CD4-positive, alpha-beta T cell (primary cell): ENCODE measurements at regions not wholly inside any gene's neighbourhood (a gene's known extent, or its start where the extent isn't known, plus 50 kb on each side); places are given as distances from the start of the nearest gene placed in this dataset.

Source experiments
- ATAC-seq: fragments of 200-7000 bp; cut with Tn5 transposase; one replicate; pipeline ENCODE4 v1.10.0; 2022; ENCODE audit warnings: mild to moderate bottlenecking; ENCODE audit not compliant: poor library complexity
- CTCF ChIA-PET: fragments of 350-600 bp; sonication (Branson Sonifier 250); formaldehyde crosslinking; loops from one replicate; lab custom pipeline; 2021; ENCODE audit warnings: antibody characterized with exemption, inconsistent platforms; lab: Charles Lee
- POLR2A ChIA-PET: fragments of 350-600 bp; sonication (Branson Sonifier 250); formaldehyde crosslinking; loops from one replicate; lab custom pipeline; 2021; ENCODE audit warnings: antibody characterized with exemption, inconsistent platforms; lab: Charles Lee
- DNase-seq, 14 experiments: peaks; one replicate each; pipeline ENCODE4 v3.0.0-alpha.2; 2013 to 2020; ENCODE audit warnings: mixed read lengths in 2 of 14
- H3K27ac ChIP-seq, 2 donors: one replicate each; pipeline versions ENCODE4 v1.5.1 to v1.7.0; 2013; ENCODE audit warnings: low read length in 2 of 2, low read depth in 1 of 2, mild to moderate bottlenecking in 1 of 2
- H3K27me3 ChIP-seq, 2 experiments: 1 replicate in 1 of 2; 2 replicates in 1 of 2; pipeline versions ENCODE4 v1.6.1 to v1.7.0; 2013; ENCODE audit warnings: low read length in 2 of 2, control low read depth in 1 of 2, mild to moderate bottlenecking in 1 of 2, moderate library complexity in 1 of 2; ENCODE audit not compliant: insufficient read depth in 2 of 2, control insufficient read depth in 1 of 2
- H3K36me3 ChIP-seq: one replicate; pipeline ENCODE4 v1.6.1; 2013; ENCODE audit warnings: low read length, control low read depth; ENCODE audit not compliant: insufficient read depth
- H3K4me1 ChIP-seq: one replicate; pipeline ENCODE4 v1.6.1; 2013; ENCODE audit warnings: low read length, control low read depth; ENCODE audit not compliant: insufficient read depth
- H3K4me3 ChIP-seq: one replicate; pipeline ENCODE4 v1.5.1; 2013; ENCODE audit warnings: mild to moderate bottlenecking, low read length, moderate library complexity
- H3K9me3 ChIP-seq, 2 experiments: 1 replicate in 1 of 2; 2 replicates in 1 of 2; pipeline versions ENCODE4 v1.6.1 to v1.7.0; 2013; ENCODE audit warnings: low read length in 2 of 2, mild to moderate bottlenecking in 2 of 2, control low read depth in 1 of 2, moderate library complexity in 1 of 2; ENCODE audit not compliant: control insufficient read depth in 1 of 2, insufficient read depth in 1 of 2
- H3K27ac Mint-ChIP-seq: one replicate; pipeline ENCODE4 v1.8.0; 2020; ENCODE audit warnings: mixed read lengths
- H3K27me3 Mint-ChIP-seq: one replicate; pipeline ENCODE4 v1.8.0; 2021; ENCODE audit warnings: mixed read lengths
- H3K36me3 Mint-ChIP-seq: one replicate; pipeline ENCODE4 v1.8.0; 2021; ENCODE audit warnings: low read depth, mixed read lengths
- H3K4me1 Mint-ChIP-seq: one replicate; pipeline ENCODE4 v1.8.0; 2021; ENCODE audit warnings: low read depth, mixed read lengths
- H3K4me3 Mint-ChIP-seq: one replicate; pipeline ENCODE4 v1.8.0; 2020; ENCODE audit warnings: mild to moderate bottlenecking, mixed read lengths
- H3K9me3 Mint-ChIP-seq: one replicate; pipeline ENCODE4 v1.8.0; 2020; ENCODE audit warnings: mixed read lengths
- intact Hi-C, 2 experiments: fragments of 100-400 bp; cut with DNase I in 1 of 2; cut with micrococcal nuclease in 1 of 2; formaldehyde crosslinking; loops; one replicate each; pipeline versions ENCODE4 v1.15.1 to v1.9.0; 2023 to 2025; cut with DNase I, micrococcal nuclease
- TF ChIP-seq, protein P1 (sequence below): fragments of 200-600 bp; IDR thresholded peaks from one replicate; pipeline ENCODE4 v1.8.0; 2022; ENCODE audit warnings: antibody characterized with exemption, mild to moderate bottlenecking

- H3K9me3 ChIP-seq = peaks cover 0 to 7% of the 10 kb centered on the region in 2 experiments
- no peaks in the 10 kb centered on the region for H3K36me3 ChIP-seq
- H3K4me3 ChIP-seq = no peak overlapping the region
- no peaks in the 10 kb centered on the region for H3K27me3 ChIP-seq
- H3K9me3 Mint-ChIP-seq = no peaks in the 10 kb centered on the region
- DNase-seq (peak in 2 of 14 experiments; percentile 27 to 40), ATAC-seq (no peak)
- peaks cover 9% of the 10 kb centered on the region for H3K36me3 Mint-ChIP-seq
- peaks cover 52% of the 10 kb centered on the region for H3K4me1 ChIP-seq
- TF ChIP-seq, protein P1, sequence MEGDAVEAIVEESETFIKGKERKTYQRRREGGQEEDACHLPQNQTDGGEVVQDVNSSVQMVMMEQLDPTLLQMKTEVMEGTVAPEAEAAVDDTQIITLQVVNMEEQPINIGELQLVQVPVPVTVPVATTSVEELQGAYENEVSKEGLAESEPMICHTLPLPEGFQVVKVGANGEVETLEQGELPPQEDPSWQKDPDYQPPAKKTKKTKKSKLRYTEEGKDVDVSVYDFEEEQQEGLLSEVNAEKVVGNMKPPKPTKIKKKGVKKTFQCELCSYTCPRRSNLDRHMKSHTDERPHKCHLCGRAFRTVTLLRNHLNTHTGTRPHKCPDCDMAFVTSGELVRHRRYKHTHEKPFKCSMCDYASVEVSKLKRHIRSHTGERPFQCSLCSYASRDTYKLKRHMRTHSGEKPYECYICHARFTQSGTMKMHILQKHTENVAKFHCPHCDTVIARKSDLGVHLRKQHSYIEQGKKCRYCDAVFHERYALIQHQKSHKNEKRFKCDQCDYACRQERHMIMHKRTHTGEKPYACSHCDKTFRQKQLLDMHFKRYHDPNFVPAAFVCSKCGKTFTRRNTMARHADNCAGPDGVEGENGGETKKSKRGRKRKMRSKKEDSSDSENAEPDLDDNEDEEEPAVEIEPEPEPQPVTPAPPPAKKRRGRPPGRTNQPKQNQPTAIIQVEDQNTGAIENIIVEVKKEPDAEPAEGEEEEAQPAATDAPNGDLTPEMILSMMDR = no peak
- ChIA-PET CTCF (interaction anchor here (1.9 kb wide), 1 partner anchor 45 kb away, joined by 5 read pairs; no protein-coding TSS in a partner anchor), POLR2A (interaction anchor here (1.6 to 4.6 kb wide), 2 partner anchors 7 to 8 kb away, joined by 4 to 62 read pairs; no protein-coding TSS in a partner anchor)
- H3K27me3 Mint-ChIP-seq = no peaks in the 10 kb centered on the region
- H3K4me3 Mint-ChIP-seq = peak overlapping the region; percentile 49
- peaks cover 45% of the 10 kb centered on the region for H3K4me1 Mint-ChIP-seq
- H3K27ac ChIP-seq = no peak overlapping the region
- intact Hi-C loops = loop anchor here in 1 of 2 experiments (5.0 to 10.0 kb wide), 2 partner anchors 86 to 392 kb away; partner anchors contain the start of gene OTUD7A
- H3K27ac Mint-ChIP-seq = peak overlapping the region; percentile 65
These were observed 153.9 kb downstream of the KLF13 start for GRCh38 chr15:31480356-31481025.

DNA sequence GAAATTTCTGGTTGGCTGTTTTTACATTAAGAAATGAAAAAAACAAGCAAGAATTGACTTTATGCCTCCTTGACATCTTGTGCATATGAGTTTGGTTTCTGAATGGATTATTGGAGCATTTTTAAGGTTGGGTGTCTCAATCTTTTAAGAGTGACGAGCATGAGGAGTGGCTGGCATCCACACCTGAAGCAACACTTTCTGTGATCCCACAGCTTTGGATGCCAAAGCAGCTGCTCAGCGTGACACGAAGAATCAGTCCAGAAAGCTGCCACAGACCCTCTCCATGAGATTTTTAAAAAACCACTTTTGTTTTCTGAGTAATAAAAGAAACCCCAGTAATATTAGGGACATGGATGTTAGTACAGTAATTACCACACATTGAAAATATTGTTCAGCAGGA, 154.5 kb downstream of the KLF13 start:
- intact Hi-C loops = loop anchor here in 1 of 2 experiments (5.0 to 10.0 kb wide), 2 partner anchors 86 to 391 kb away; partner anchors contain the start of gene OTUD7A
- no peak for DNase-seq

DNA sequence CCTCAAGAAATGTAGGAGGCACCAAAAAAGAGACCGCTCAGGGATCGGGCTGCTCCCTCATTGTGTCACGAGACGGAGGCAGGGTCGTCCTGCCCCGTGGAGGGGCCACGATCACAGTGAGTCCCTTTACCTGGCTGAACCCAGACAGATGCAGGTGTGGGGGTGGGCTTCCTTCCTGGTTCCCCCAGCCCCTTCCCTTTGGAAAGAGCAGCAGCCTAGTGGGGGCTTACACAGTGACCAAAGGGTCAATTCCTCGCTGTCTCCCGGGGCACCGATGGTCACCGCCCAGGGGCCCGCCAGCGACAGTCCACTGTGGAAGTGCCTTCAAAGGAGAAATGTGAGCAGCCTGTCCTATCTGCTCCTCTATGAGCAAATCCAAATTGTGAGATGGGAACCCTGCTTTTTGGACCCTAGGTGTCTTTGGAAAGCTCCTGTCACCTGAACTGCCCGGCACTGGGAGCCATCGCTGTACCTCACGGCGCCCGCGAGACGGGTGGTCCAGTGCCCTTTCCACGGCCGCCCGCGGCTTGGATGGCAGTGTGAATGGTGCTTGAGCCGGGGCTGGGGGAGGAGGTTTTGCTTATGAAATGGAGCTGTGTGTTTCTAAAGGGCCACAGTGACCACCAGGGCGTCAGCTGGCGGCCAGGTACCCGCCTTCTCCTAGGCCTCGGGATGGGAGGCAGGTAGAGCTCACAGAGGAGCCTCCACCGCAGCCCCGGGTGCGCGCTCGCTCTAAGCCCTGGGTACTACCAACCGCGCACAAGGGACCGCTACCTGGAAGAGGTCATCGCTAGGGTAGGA, 155.7 kb downstream of the KLF13 start:
- Mint-ChIP-seq H3K4me1 (peaks cover 43% of the 10 kb centered on the region), H3K27ac (peak overlapping the region; percentile 94), H3K36me3 (peaks cover 9% of the 10 kb centered on the region), H3K9me3 (no peaks in the 10 kb centered on the region), H3K27me3 (no peaks in the 10 kb centered on the region), H3K4me3 (peak overlapping the region; percentile 99)
- Histone ChIP-seq H3K4me1 (peaks cover 40% of the 10 kb centered on the region), H3K27ac (no peak overlapping the region), H3K27me3 (no peaks in the 10 kb centered on the region), H3K36me3 (no peaks in the 10 kb centered on the region), H3K4me3 (peak overlapping the region; percentile 57), H3K9me3 (peaks cover 0 to 7% of the 10 kb centered on the region in 2 experiments)
- intact Hi-C loops = loop anchor here in 1 of 2 experiments (5.0 to 10.0 kb wide), 2 partner anchors 88 to 390 kb away; partner anchors contain the start of gene OTUD7A
- CTCF ChIA-PET = interaction anchor here (1.1 to 1.9 kb wide), 5 partner anchors 9 to 125 kb away, joined by 3 to 9 read pairs (median 4); no protein-coding TSS in a partner anchor
- DNase-seq = peak in 1 of 14 experiments; percentile 22
- TF ChIP-seq, protein P1 = no peak
- POLR2A ChIA-PET = interaction anchor here (0.8 to 4.6 kb wide), 18 partner anchors 9 to 275 kb away, joined by 3 to 68 read pairs (median 9); partner anchors contain the start of gene KLF13
- ATAC-seq = no peak

More for the DNA sequence above, 154.5 kb downstream of the KLF13 start:
- H3K27me3 Mint-ChIP-seq = no peaks in the 10 kb centered on the region
- H3K4me1 Mint-ChIP-seq = peaks cover 43% of the 10 kb centered on the region
- no peak overlapping the region for H3K27ac Mint-ChIP-seq
- CTCF ChIA-PET = no interaction called here
- no peaks in the 10 kb centered on the region for H3K36me3 ChIP-seq
- no peak overlapping the region for H3K4me3 ChIP-seq
- H3K27me3 ChIP-seq = no peaks in the 10 kb centered on the region
- peaks cover 9% of the 10 kb centered on the region for H3K36me3 Mint-ChIP-seq
- H3K9me3 ChIP-seq = peaks cover 0 to 7% of the 10 kb centered on the region in 2 experiments
- H3K4me1 ChIP-seq = peaks cover 49% of the 10 kb centered on the region
- TF ChIP-seq, protein P1 = no peak
- no peaks in the 10 kb centered on the region for H3K9me3 Mint-ChIP-seq
- POLR2A ChIA-PET = interaction anchor here (4.1 to 4.6 kb wide), 2 partner anchors 8 to 155 kb away, joined by 62 to 68 read pairs; partner anchors contain the start of gene KLF13
- H3K4me3 Mint-ChIP-seq = peak overlapping the region; percentile 51
- no peak overlapping the region for H3K27ac ChIP-seq
- no peak for ATAC-seq
